ENCODE measurements at regions not wholly inside any gene's neighbourhood (a gene's known extent, or its start where the extent isn't known, plus 50 kb on each side); places are given as distances from the start of the nearest gene placed in this dataset.

DNA sequence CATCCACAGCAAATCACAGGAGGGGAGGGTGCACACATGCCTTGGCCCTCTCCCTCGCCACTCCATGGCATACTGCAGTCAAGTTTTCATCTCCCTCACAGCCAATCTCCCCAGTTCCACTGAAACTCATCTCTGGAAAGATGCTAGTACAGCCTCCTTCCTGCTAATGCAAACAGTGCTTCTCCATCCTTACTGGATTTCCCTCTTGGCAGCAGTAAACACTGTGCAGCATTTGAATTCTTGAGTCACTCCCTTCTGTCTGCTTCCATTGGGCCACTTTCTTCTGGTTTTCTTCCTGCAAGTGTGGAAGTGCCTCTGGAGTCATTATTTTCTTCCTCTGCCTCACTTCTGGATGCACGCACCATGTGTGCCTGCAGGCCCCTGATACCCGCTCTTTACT, 460.3 kb downstream of the QKI start:
- TF ChIP-seq ZNF274 (IDR thresholded peaks at IDR 0.05; ENCODE audit: low read depth, low read length) = no peak
- TF ChIP-seq, protein P1, sequence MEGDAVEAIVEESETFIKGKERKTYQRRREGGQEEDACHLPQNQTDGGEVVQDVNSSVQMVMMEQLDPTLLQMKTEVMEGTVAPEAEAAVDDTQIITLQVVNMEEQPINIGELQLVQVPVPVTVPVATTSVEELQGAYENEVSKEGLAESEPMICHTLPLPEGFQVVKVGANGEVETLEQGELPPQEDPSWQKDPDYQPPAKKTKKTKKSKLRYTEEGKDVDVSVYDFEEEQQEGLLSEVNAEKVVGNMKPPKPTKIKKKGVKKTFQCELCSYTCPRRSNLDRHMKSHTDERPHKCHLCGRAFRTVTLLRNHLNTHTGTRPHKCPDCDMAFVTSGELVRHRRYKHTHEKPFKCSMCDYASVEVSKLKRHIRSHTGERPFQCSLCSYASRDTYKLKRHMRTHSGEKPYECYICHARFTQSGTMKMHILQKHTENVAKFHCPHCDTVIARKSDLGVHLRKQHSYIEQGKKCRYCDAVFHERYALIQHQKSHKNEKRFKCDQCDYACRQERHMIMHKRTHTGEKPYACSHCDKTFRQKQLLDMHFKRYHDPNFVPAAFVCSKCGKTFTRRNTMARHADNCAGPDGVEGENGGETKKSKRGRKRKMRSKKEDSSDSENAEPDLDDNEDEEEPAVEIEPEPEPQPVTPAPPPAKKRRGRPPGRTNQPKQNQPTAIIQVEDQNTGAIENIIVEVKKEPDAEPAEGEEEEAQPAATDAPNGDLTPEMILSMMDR (IDR thresholded peaks at IDR 0.05 in 2 of 3, conservative IDR thresholded peaks at IDR 0.05 in 1 of 3; ENCODE audit: borderline replicate concordance in 1 of 3, insufficient read depth in 1 of 3, low read depth in 2 of 3, low read length in 2 of 3) = no peak
- TF ChIP-seq, protein P2, sequence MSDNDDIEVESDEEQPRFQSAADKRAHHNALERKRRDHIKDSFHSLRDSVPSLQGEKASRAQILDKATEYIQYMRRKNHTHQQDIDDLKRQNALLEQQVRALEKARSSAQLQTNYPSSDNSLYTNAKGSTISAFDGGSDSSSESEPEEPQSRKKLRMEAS (IDR thresholded peaks at IDR 0.05) = no peak
- TF ChIP-seq EZH2 (IDR thresholded peaks at IDR 0.05) = no peak
- TF ChIP-seq ZFX (IDR thresholded peaks at IDR 0.05) = no peak
